WTC11 (cell line): ENCODE measurements at regions not wholly inside any gene's neighbourhood (a gene's known extent, or its start where the extent isn't known, plus 50 kb on each side); places are given as distances from the start of the nearest gene placed in this dataset.

ENCODE experiments used
- ATAC-seq: fragments of 200-7000 bp; cut with Tn5 transposase; 2 replicates; pipeline ENCODE4 v1.10.0; 2021; ENCODE audit warnings: mild to moderate bottlenecking, moderate library complexity
- CTCF ChIA-PET: fragments of 300-600 bp; sonication (Branson Sonifier 250); formaldehyde crosslinking; loops from one replicate; lab custom pipeline; 2021; ENCODE audit warnings: antibody characterized with exemption; lab: Charles Lee
- POLR2A ChIA-PET: fragments of 350-600 bp; sonication (Branson Sonifier 250); formaldehyde crosslinking; loops from one replicate; lab custom pipeline; 2021; ENCODE audit warnings: antibody characterized with exemption; lab: Charles Lee
- DNase-seq: peaks from one replicate; pipeline ENCODE4 v3.0.0; 2021; ENCODE audit warnings: low spot score
- H3K27ac Mint-ChIP-seq: 2 replicates; pipeline ENCODE4 v1.8.0; 2021; ENCODE audit warnings: mixed read lengths
- H3K27me3 Mint-ChIP-seq: 2 replicates; pipeline ENCODE4 v1.8.0; 2021; ENCODE audit warnings: low read depth, mild to moderate bottlenecking, moderate library complexity, mixed read lengths
- H3K36me3 Mint-ChIP-seq: 2 replicates; pipeline ENCODE4 v1.8.0; 2021; ENCODE audit warnings: mixed read lengths
- H3K4me1 Mint-ChIP-seq: 2 replicates; pipeline ENCODE4 v1.8.0; 2022; ENCODE audit warnings: mixed read lengths
- H3K4me3 Mint-ChIP-seq: 2 replicates; pipeline ENCODE4 v1.8.0; 2021; ENCODE audit warnings: mild to moderate bottlenecking, moderate library complexity, mixed read lengths
- H3K9me3 Mint-ChIP-seq: 2 replicates; pipeline ENCODE4 v1.8.0; 2021; ENCODE audit warnings: mixed read lengths
- AFF4 ChIP-seq: sonication (generic); formaldehyde crosslinking; IDR thresholded peaks from 2 replicates; pipeline ENCODE4 v1.8.1; 2023; ENCODE audit warnings: mild to moderate bottlenecking, missing genetic modification reagents, borderline replicate concordance
- ARID4B ChIP-seq: sonication (generic); formaldehyde crosslinking; IDR thresholded peaks from 2 replicates; pipeline ENCODE4 v1.8.0; 2023; ENCODE audit warnings: missing genetic modification reagents, mild to moderate bottlenecking, borderline replicate concordance
- CDX4 ChIP-seq: fragments of 250-450 bp; sonication (Bioruptor Pico); IDR thresholded peaks from 2 replicates; pipeline ENCODE4 v1.9.0; 2021; ENCODE audit warnings: moderate library complexity, mild to moderate bottlenecking, inconsistent platforms, borderline replicate concordance
- CTCF ChIP-seq: fragments of 200-600 bp; IDR thresholded peaks from 2 replicates; pipeline ENCODE4 v1.8.0; 2022; ENCODE audit warnings: antibody characterized with exemption
- E2F4 ChIP-seq: sonication (generic); formaldehyde crosslinking; IDR thresholded peaks from 2 replicates; pipeline ENCODE4 v1.8.1; 2022; ENCODE audit warnings: low read depth, mild to moderate bottlenecking, moderate library complexity, missing genetic modification reagents, borderline replicate concordance
- ELF4 ChIP-seq: sonication (generic); formaldehyde crosslinking; IDR thresholded peaks from 2 replicates; pipeline ENCODE4 v1.8.1; 2022; ENCODE audit warnings: low read depth, mild to moderate bottlenecking, moderate library complexity, missing genetic modification reagents
- EMX1 ChIP-seq: fragments of 250-450 bp; sonication (Bioruptor Pico); IDR thresholded peaks from 2 replicates; pipeline ENCODE4 v1.8.0; 2021; ENCODE audit warnings: mild to moderate bottlenecking
- ESRRA ChIP-seq: sonication (generic); formaldehyde crosslinking; IDR thresholded peaks from 2 replicates; pipeline ENCODE4 v1.8.1; 2022; ENCODE audit warnings: mild to moderate bottlenecking, missing genetic modification reagents, borderline replicate concordance
- JUN ChIP-seq: sonication (generic); formaldehyde crosslinking; IDR thresholded peaks from 2 replicates; pipeline ENCODE4 v1.8.0; 2023; ENCODE audit warnings: mild to moderate bottlenecking, missing genetic modification reagents
- KAT7 ChIP-seq: sonication (generic); formaldehyde crosslinking; IDR thresholded peaks from 2 replicates; pipeline ENCODE4 v1.8.1; 2023; ENCODE audit warnings: missing genetic modification reagents, mild to moderate bottlenecking, borderline replicate concordance
- NR1H2 ChIP-seq: sonication (generic); formaldehyde crosslinking; IDR thresholded peaks from 2 replicates; pipeline ENCODE4 v1.9.0; 2021; ENCODE audit warnings: mild to moderate bottlenecking, moderate library complexity, missing genetic modification reagents
- NR2C2 ChIP-seq: sonication (generic); formaldehyde crosslinking; IDR thresholded peaks from 2 replicates; pipeline ENCODE4 v1.8.0; 2022; ENCODE audit warnings: mild to moderate bottlenecking, missing genetic modification reagents
- PRRX2 ChIP-seq: fragments of 250-450 bp; sonication (Bioruptor Pico); IDR thresholded peaks from 2 replicates; pipeline ENCODE4 v1.8.0; 2021; ENCODE audit warnings: mild to moderate bottlenecking
- RELA ChIP-seq: sonication (generic); formaldehyde crosslinking; IDR thresholded peaks from 2 replicates; pipeline ENCODE4 v1.8.1; 2022; ENCODE audit warnings: missing genetic modification reagents, mild to moderate bottlenecking, borderline replicate concordance
- RORB ChIP-seq: fragments of 250-450 bp; sonication (Bioruptor Pico); IDR thresholded peaks from 2 replicates; pipeline ENCODE4 v1.9.0; 2021; ENCODE audit warnings: mild to moderate bottlenecking
- SMAD3 ChIP-seq: sonication (generic); formaldehyde crosslinking; IDR thresholded peaks from 2 replicates; pipeline ENCODE4 v1.8.0; 2022; ENCODE audit warnings: missing genetic modification reagents, mild to moderate bottlenecking, borderline replicate concordance
- TEAD1 ChIP-seq: sonication (generic); formaldehyde crosslinking; IDR thresholded peaks from 2 replicates; pipeline ENCODE4 v1.8.0; 2022; ENCODE audit warnings: mild to moderate bottlenecking, missing genetic modification reagents
- ZBTB43 ChIP-seq: sonication (generic); formaldehyde crosslinking; IDR thresholded peaks from 2 replicates; pipeline ENCODE4 v1.8.1; 2023; ENCODE audit warnings: mild to moderate bottlenecking, missing genetic modification reagents
- ZMAT4 ChIP-seq: fragments of 250-450 bp; sonication (Bioruptor Pico); IDR thresholded peaks from 2 replicates; pipeline ENCODE4 v1.9.0; 2021; ENCODE audit warnings: mild to moderate bottlenecking
- ZNF263 ChIP-seq: sonication (generic); formaldehyde crosslinking; IDR thresholded peaks from 2 replicates; pipeline ENCODE4 v1.8.1; 2022; ENCODE audit warnings: low read depth, mild to moderate bottlenecking, moderate library complexity, missing genetic modification reagents
- ZNF512 ChIP-seq: sonication (generic); formaldehyde crosslinking; IDR thresholded peaks from 2 replicates; pipeline ENCODE4 v1.8.1; 2022; ENCODE audit warnings: missing genetic modification reagents, borderline replicate concordance
- ZNF671 ChIP-seq: fragments of 250-450 bp; sonication (Bioruptor Pico); IDR thresholded peaks from 2 replicates; pipeline ENCODE4 v1.8.0; 2021; ENCODE audit warnings: mild to moderate bottlenecking

GRCh38 chr6:10140824-10141223 is 274.1 kb downstream of the TFAP2A start (continued):
- TF ChIP-seq KAT7 (CRISPR knock-in tag) (no peak), ZNF671 (CRISPR knock-in tag) (no peak), ELF4 (no peak), ZBTB43 (CRISPR knock-in tag) (no peak)

- Mint-ChIP-seq H3K4me1 (peaks cover 25% of the 10 kb centered on the region), H3K4me3 (no peak overlapping the region)
- TF ChIP-seq E2F4 (CRISPR knock-in tag) (no peak), CDX4 (CRISPR knock-in tag) (no peak), JUN (CRISPR knock-in tag) (no peak), NR2C2 (CRISPR knock-in tag) (no peak), ARID4B (CRISPR knock-in tag) (no peak), ZNF512 (CRISPR knock-in tag) (no peak), NR1H2 (CRISPR knock-in tag) (no peak), ESRRA (CRISPR knock-in tag) (no peak), ZMAT4 (CRISPR knock-in tag) (no peak), ZNF263 (no peak), SMAD3 (no peak), RELA (CRISPR knock-in tag) (no peak), PRRX2 (CRISPR knock-in tag) (no peak), AFF4 (CRISPR knock-in tag) (no peak), RORB (CRISPR knock-in tag) (no peak), ELF4 (no peak), TEAD1 (CRISPR knock-in tag) (no peak), EMX1 (CRISPR knock-in tag) (no peak), CTCF (no peak)
- TF ChIP-seq, all 79 proteins: peak for 0
- ChIA-PET CTCF (interaction anchor here (1.3 kb wide), 1 partner anchor 108 kb away, joined by 3 read pairs; no protein-coding TSS in a partner anchor), POLR2A (no interaction called here)
- no peak for DNase-seq
- Mint-ChIP-seq H3K27me3 (no peaks in the 10 kb centered on the region), H3K9me3 (peaks cover 18% of the 10 kb centered on the region), H3K27ac (no peak overlapping the region), H3K36me3 (peaks cover 1% of the 10 kb centered on the region; the same call in 1 of the 2 replicates)
- no peak for ATAC-seq
These were observed 274.7 kb downstream of the TFAP2A start for GRCh38 chr6:10140136-10140535.
